BLaER1 (cell line): ENCODE measurements at regions not wholly inside any gene's neighbourhood (a gene's known extent, or its start where the extent isn't known, plus 50 kb on each side); places are given as distances from the start of the nearest gene placed in this dataset.

Source experiments
- H3K27ac ChIP-seq: shearing (Covaris generic); formaldehyde crosslinking; 2 replicates; pipeline ENCODE4 v1.8.1; 2022
- H3K27me3 ChIP-seq: shearing (Covaris generic); formaldehyde crosslinking; 2 replicates; pipeline ENCODE4 v1.8.1; 2022
- H3K36me3 ChIP-seq: shearing (Covaris generic); formaldehyde crosslinking; 2 replicates; pipeline ENCODE4 v1.8.1; 2022
- H3K4me1 ChIP-seq: shearing (Covaris generic); formaldehyde crosslinking; 2 replicates; pipeline ENCODE4 v1.8.1; 2022
- H3K4me2 ChIP-seq: shearing (Covaris generic); formaldehyde crosslinking; 2 replicates; pipeline ENCODE4 v1.8.1; 2022
- H3K4me3 ChIP-seq: shearing (Covaris generic); formaldehyde crosslinking; 2 replicates; pipeline ENCODE4 v1.8.1; 2022
- H3K9ac ChIP-seq: shearing (Covaris generic); formaldehyde crosslinking; 2 replicates; pipeline ENCODE4 v1.8.1; 2022
- H3K9me3 ChIP-seq: shearing (Covaris generic); formaldehyde crosslinking; 2 replicates; pipeline ENCODE4 v1.8.1; 2022
- H4K20me1 ChIP-seq: shearing (Covaris generic); formaldehyde crosslinking; 2 replicates; pipeline ENCODE4 v1.8.1; 2022
- Cebpa-rat ChIP-seq: shearing (Covaris generic); IDR thresholded peaks from 2 replicates; pipeline ENCODE4 v1.8.1; 2022

- no peak overlapping the region for H3K4me3 ChIP-seq
- peaks cover 23% of the 10 kb centered on the region for H3K9me3 ChIP-seq
- H3K27ac ChIP-seq, result no peak overlapping the region
- no peaks in the 10 kb centered on the region for H3K27me3 ChIP-seq
- no peaks in the 10 kb centered on the region for H3K36me3 ChIP-seq
- no peak overlapping the region for H3K4me2 ChIP-seq
- TF ChIP-seq Cebpa-rat, result no peak
- no peaks in the 10 kb centered on the region for H3K4me1 ChIP-seq
- no peak overlapping the region for H3K9ac ChIP-seq
- no peaks in the 10 kb centered on the region for H4K20me1 ChIP-seq
These were observed 84.2 kb upstream of the SALL3 start for GRCh38 chr18:78895207-78896001.

GRCh38 chr18:78896111-78896905, 83.3 kb upstream of the SALL3 start:
- no peak overlapping the region for H3K4me3 ChIP-seq
- no peak for TF ChIP-seq Cebpa-rat
- peaks cover 20% of the 10 kb centered on the region; the same call in 1 of the 2 replicates for H3K9me3 ChIP-seq
- H3K27ac ChIP-seq, result no peak overlapping the region
- no peak overlapping the region for H3K4me2 ChIP-seq
- no peak overlapping the region for H3K9ac ChIP-seq
- no peaks in the 10 kb centered on the region for H3K36me3 ChIP-seq
- H3K4me1 ChIP-seq, result no peaks in the 10 kb centered on the region
- H3K27me3 ChIP-seq, result no peaks in the 10 kb centered on the region
- H4K20me1 ChIP-seq, result no peaks in the 10 kb centered on the region

DNA sequence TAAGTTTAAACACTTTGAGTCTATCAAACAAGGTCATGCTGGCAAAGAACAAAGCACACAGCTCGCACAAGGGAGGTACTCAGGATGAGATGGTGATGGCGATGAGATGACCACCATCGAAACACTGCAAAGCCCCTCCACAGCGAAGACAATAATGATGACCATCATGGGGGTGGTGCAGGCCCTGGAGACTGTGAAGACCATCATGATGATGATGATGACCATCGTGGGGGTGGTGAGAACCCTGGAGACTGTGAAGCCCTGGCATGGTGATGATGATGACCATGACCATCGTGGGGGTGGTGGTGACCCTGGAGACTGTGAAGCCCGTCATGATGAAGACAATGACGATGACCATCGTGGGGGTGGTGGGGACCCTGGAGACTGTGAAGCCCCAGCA, 81.6 kb upstream of the SALL3 start:
- Histone ChIP-seq H3K4me2 (no peak overlapping the region), H3K9me3 (peaks cover 20% of the 10 kb centered on the region; the same call in 1 of the 2 replicates), H4K20me1 (no peaks in the 10 kb centered on the region), H3K27me3 (no peaks in the 10 kb centered on the region), H3K27ac (no peak overlapping the region), H3K9ac (no peak overlapping the region), H3K4me3 (no peak overlapping the region), H3K4me1 (no peaks in the 10 kb centered on the region), H3K36me3 (no peaks in the 10 kb centered on the region)
- TF ChIP-seq Cebpa-rat, result no peak

DNA sequence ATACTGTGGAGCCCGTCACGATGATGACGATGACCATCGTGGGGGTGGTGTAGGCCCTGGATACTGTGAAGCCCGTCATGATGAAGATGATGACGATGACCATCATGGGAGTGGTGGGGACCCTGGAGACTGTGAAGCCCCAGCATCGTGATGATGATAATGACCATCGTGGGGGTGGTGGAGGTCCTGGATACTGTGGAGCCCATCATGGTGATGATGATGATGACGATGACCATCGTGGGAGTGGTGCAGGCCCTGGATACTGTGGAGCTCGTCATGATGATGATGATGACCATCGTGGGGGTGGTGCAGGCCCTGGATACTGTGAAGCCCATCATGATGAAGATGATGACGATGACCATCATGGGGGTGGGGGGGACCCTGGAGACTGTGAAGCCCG, 81.0 kb upstream of the SALL3 start:
- TF ChIP-seq Cebpa-rat, result no peak
- Histone ChIP-seq H3K27me3 (no peaks in the 10 kb centered on the region), H3K4me2 (no peak overlapping the region), H3K36me3 (no peaks in the 10 kb centered on the region), H3K9ac (no peak overlapping the region), H3K4me1 (no peaks in the 10 kb centered on the region), H3K4me3 (no peak overlapping the region), H4K20me1 (no peaks in the 10 kb centered on the region), H3K9me3 (peaks cover 20% of the 10 kb centered on the region; the same call in 1 of the 2 replicates), H3K27ac (no peak overlapping the region)

DNA sequence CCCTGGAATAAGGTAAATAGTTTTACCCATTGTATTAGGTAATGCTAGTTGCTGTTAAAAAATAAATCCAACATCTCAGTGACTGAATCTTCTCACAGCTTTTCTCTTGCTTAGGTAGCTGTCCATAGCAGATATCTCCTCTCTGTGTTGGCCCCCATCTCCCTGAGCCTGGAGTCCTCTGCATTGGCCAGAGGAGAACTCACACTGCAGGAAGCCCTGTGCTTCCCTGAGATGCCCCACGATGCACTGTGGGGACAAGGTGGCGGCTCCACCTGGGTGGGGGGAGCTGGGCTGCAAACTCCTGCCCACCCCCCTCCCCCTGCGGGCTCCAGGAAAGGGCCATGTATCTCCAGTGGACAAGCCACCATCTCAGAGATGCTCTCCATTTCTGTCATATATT, 80.4 kb upstream of the SALL3 start:
- Histone ChIP-seq H3K4me3 (no peak overlapping the region), H3K9me3 (peaks cover 20% of the 10 kb centered on the region; the same call in 1 of the 2 replicates), H3K4me1 (no peaks in the 10 kb centered on the region), H3K27ac (no peak overlapping the region), H4K20me1 (no peaks in the 10 kb centered on the region), H3K27me3 (no peaks in the 10 kb centered on the region), H3K4me2 (no peak overlapping the region), H3K9ac (no peak overlapping the region), H3K36me3 (no peaks in the 10 kb centered on the region)
- TF ChIP-seq Cebpa-rat, result no peak

DNA sequence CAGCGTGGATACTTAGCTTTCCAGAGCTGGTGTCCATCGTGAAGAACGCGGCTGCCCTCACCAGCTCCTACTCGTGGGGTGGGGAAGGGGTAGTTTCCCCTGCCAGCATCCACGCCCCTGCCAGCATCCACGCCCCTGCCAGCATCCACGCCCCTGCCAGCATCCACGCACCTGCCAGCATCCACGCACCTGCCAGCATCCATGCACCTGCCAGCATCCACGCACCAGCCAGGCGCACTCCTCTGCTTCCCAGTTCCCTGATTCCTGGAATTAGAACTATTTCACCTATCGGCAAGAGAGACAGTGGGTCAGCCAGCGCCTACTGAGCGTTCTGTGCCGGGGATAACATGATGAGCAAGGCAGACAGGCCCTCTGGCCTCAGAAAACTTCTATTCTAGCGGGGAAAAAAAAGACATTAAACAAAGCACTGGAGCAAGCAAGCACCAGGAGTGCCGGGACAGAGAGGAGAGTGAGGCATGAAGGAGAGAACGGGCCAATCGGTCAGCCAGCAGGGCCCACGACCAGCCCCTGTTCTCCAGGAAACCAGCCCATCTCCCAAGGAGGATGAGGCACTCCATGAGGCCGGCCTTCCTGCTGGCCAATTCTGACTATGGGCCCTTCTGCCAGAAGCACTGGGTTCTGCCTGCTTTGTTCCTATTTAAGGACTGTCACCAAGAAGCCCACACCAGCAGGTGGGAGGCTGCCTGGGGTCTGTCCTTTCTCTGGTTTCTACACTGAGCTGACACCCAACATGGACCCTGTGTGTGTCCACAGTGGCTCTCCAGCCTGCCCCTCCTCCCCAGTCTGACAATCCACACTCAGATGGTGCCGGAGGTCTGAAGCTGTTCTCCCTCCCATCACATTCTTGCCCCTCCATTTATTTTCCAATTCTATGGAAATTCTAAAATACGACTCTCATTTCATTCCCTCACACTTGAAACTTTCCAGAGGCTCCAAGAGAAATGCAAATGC, 78.4 kb upstream of the SALL3 start:
- H3K4me3 ChIP-seq, result no peak overlapping the region
- H3K36me3 ChIP-seq, result no peaks in the 10 kb centered on the region
- no peak overlapping the region for H3K4me2 ChIP-seq
- H3K9me3 ChIP-seq, result peaks cover 20% of the 10 kb centered on the region; the same call in 1 of the 2 replicates
- no peaks in the 10 kb centered on the region for H3K27me3 ChIP-seq
- TF ChIP-seq Cebpa-rat, result no peak
- no peaks in the 10 kb centered on the region for H4K20me1 ChIP-seq
- H3K9ac ChIP-seq, result no peak overlapping the region
- H3K27ac ChIP-seq, result no peak overlapping the region
- H3K4me1 ChIP-seq, result no peaks in the 10 kb centered on the region

DNA sequence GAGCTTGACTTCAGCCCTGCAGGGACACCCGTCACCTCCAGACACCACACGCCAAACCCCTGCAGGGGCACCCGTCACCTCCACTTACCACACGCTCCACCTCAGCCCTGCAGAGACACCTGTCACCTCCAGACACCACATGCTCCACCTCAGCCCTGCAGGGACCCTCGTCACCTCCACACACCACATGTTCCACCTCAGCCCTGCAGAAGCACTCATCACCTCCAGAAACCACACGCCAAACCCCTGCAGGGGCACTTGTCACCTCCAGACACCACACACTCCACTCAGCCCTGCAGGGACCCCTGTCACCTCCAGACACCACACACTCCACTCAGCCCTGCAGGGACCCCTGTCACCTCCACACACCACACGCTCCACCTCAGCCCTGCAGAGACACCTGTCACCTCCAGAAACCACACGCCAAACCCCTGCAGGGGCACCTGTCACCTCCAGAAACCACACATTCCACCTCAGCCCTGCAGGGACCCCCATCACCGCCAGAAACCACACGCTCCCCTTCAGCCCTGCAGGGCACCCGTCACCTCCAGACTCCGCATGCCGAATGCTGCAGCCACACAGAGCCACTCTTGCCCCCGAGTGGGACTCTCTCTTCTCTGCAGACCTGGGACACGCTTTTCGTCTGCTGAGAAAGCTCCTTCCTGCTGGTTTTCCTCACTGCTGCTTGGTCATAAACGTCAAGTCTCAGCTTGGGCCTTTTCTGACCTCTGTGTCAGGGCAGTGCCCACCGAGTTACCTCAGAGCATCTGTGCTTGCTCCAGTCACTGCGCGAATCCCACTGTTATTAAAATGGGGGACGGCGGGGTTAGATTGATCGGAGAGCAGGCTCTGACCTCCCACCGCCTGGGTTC, 77.5 kb upstream of the SALL3 start:
- Histone ChIP-seq H4K20me1 (no peaks in the 10 kb centered on the region), H3K9me3 (peaks cover 20% of the 10 kb centered on the region; the same call in 1 of the 2 replicates), H3K27ac (no peak overlapping the region), H3K4me3 (no peak overlapping the region), H3K27me3 (no peaks in the 10 kb centered on the region), H3K9ac (no peak overlapping the region), H3K4me1 (no peaks in the 10 kb centered on the region), H3K4me2 (no peak overlapping the region), H3K36me3 (no peaks in the 10 kb centered on the region)
- TF ChIP-seq Cebpa-rat, result no peak

DNA sequence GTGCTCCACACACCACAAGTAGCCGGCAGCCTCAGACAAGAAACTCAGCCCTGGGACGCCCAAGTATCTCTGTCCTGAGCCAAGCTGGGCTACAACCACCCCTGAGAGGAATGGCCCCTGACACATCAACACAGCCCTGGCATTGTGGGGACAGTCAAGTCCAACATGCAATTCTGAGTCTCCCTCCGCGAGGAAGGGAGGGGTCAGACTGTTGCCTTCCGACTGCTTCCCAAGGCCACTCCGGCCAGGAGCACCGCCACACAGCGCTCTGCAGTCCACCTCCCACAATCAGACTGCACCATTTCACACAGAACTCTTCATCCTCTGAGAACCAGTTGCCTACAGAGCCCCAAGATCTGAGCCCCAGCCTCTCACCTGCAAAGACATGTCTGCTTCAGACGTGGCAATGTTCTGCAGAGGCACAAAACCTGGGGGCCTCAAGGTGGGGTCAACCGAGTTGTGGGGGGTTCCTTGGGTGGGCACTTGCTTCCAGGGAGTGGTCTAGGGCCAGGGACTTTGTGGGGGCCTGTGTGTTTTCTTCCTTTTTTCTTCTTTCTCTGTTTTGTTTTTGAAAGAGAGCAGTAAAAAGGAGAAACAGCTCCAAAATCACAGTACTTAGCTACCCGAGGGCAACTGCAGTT, 76.7 kb upstream of the SALL3 start:
- no peak for TF ChIP-seq Cebpa-rat
- Histone ChIP-seq H3K9ac (no peak overlapping the region), H3K4me1 (no peaks in the 10 kb centered on the region), H3K4me2 (no peak overlapping the region), H3K27ac (no peak overlapping the region), H3K27me3 (no peaks in the 10 kb centered on the region), H3K4me3 (no peak overlapping the region), H4K20me1 (no peaks in the 10 kb centered on the region), H3K36me3 (no peaks in the 10 kb centered on the region), H3K9me3 (peaks cover 20% of the 10 kb centered on the region; the same call in 1 of the 2 replicates)
